Trophoblast cell (in vitro differentiated cells and primary cell): ENCODE measurements at regions not wholly inside any gene's neighbourhood (a gene's known extent, or its start where the extent isn't known, plus 50 kb on each side); places are given as distances from the start of the nearest gene placed in this dataset.

Experiments
- DNase-seq, 2 donors: peaks; one replicate each; pipeline ENCODE4 v3.0.0-alpha.2; 2016
- H2AFZ ChIP-seq: 2 replicates; pipeline ENCODE4 v1.6.1; 2013; ENCODE audit warnings: low read length, moderate library complexity, mild to moderate bottlenecking; ENCODE audit not compliant: insufficient read depth, poor library complexity
- H2AK5ac ChIP-seq: 2 replicates; pipeline ENCODE4 v1.6.1; 2013; ENCODE audit warnings: mild to moderate bottlenecking, low read length
- H2BK120ac ChIP-seq: 2 replicates; pipeline ENCODE4 v1.6.1; 2013; ENCODE audit warnings: low read length, mild to moderate bottlenecking, moderate library complexity; ENCODE audit not compliant: insufficient read depth, poor library complexity
- H2BK12ac ChIP-seq: 2 replicates; pipeline ENCODE4 v1.6.1; 2013; ENCODE audit warnings: mild to moderate bottlenecking, low read length, moderate library complexity
- H2BK5ac ChIP-seq: 2 replicates; pipeline ENCODE4 v1.6.1; 2013; ENCODE audit warnings: low read length, low read depth, moderate library complexity, mild to moderate bottlenecking; ENCODE audit not compliant: poor library complexity
- H3K14ac ChIP-seq: 2 replicates; pipeline ENCODE4 v1.6.1; 2013; ENCODE audit warnings: mild to moderate bottlenecking, low read length
- H3K18ac ChIP-seq: 2 replicates; pipeline ENCODE4 v1.6.1; 2013; ENCODE audit warnings: mild to moderate bottlenecking, low read length
- H3K23ac ChIP-seq: 2 replicates; pipeline ENCODE4 v1.6.1; 2013; ENCODE audit warnings: low read length
- H3K27ac ChIP-seq: 2 replicates; pipeline ENCODE4 v1.5.1; 2013; ENCODE audit warnings: low read depth, mild to moderate bottlenecking, inconsistent platforms, low read length, moderate library complexity
- H3K27me3 ChIP-seq: 2 replicates; pipeline ENCODE4 v1.6.1; 2013; ENCODE audit warnings: inconsistent platforms, mild to moderate bottlenecking, low read length, moderate library complexity; ENCODE audit not compliant: insufficient read depth
- H3K36me3 ChIP-seq, 2 experiments: 1 replicate in 1 of 2; 2 replicates in 1 of 2; pipeline ENCODE4 v1.6.1; 2013; ENCODE audit warnings: low read length in 2 of 2, mild to moderate bottlenecking in 2 of 2, moderate library complexity in 1 of 2; ENCODE audit not compliant: insufficient read depth in 2 of 2, control insufficient read depth in 1 of 2
- H3K4ac ChIP-seq: 2 replicates; pipeline ENCODE4 v1.6.1; 2013; ENCODE audit warnings: low read depth, mild to moderate bottlenecking, low read length, moderate library complexity
- H3K4me1 ChIP-seq, 2 experiments: 1 replicate in 1 of 2; 2 replicates in 1 of 2; pipeline ENCODE4 v1.6.1; 2013; ENCODE audit warnings: low read length in 2 of 2, mild to moderate bottlenecking in 2 of 2, moderate library complexity in 1 of 2; ENCODE audit not compliant: insufficient read depth in 2 of 2, control insufficient read depth in 1 of 2
- H3K4me2 ChIP-seq: 2 replicates; pipeline ENCODE4 v1.6.1; 2013; ENCODE audit warnings: inconsistent platforms, mild to moderate bottlenecking, low read length, moderate library complexity
- H3K4me3 ChIP-seq: 2 replicates; pipeline ENCODE4 v1.5.1; 2013; ENCODE audit warnings: mild to moderate bottlenecking, low read depth, low read length, inconsistent platforms
- H3K79me1 ChIP-seq: one replicate; pipeline ENCODE4 v1.6.1; 2013; ENCODE audit warnings: low read length
- H3K79me2 ChIP-seq: 2 replicates; pipeline ENCODE4 v1.6.1; 2013; ENCODE audit warnings: low read length, mild to moderate bottlenecking; ENCODE audit not compliant: control insufficient read depth, insufficient read depth, poor library complexity
- H3K9ac ChIP-seq: 2 replicates; pipeline ENCODE4 v1.6.1; 2013; ENCODE audit warnings: mild to moderate bottlenecking, low read length
- H3K9me3 ChIP-seq: 2 replicates; pipeline ENCODE4 v1.6.1; 2013; ENCODE audit warnings: low read depth, mild to moderate bottlenecking, control low read depth, inconsistent platforms, low read length; ENCODE audit not compliant: insufficient read depth
- H4K12ac ChIP-seq: 2 replicates; pipeline ENCODE4 v1.6.1; 2013; ENCODE audit warnings: low read depth, mild to moderate bottlenecking, low read length, moderate library complexity
- H4K8ac ChIP-seq: 2 replicates; pipeline ENCODE4 v1.6.1; 2013; ENCODE audit warnings: low read depth, mild to moderate bottlenecking, low read length, moderate library complexity
- H4K91ac ChIP-seq: one replicate; pipeline ENCODE4 v1.6.1; 2013; ENCODE audit warnings: low read depth, mild to moderate bottlenecking, low read length, moderate library complexity
- WGBS: extraction: QIAGEN DNeasy Blood & Tissue Kit; methylation state at CpG from one replicate; pipeline ENCODE4 v1.1.7; 2013; ENCODE audit warnings: missing lambda C conversion rate; ENCODE audit not compliant: insufficient read length, insufficient coverage; ENCODE audit errors: extremely low coverage; 5-methylcytosine and 5-hydroxymethylcytosine counted together

GRCh38 chr10:7025296-7025695 is 385.5 kb downstream of the SFMBT2 start:
- Histone ChIP-seq H3K36me3 (no peaks in the 10 kb centered on the region), H3K4me2 (no peak overlapping the region), H3K4me1 (no peaks in the 10 kb centered on the region), H4K8ac (no peak overlapping the region), H2BK120ac (no peak overlapping the region), H3K79me1 (no peaks in the 10 kb centered on the region), H3K27ac (no peak overlapping the region), H3K4me3 (no peak overlapping the region), H3K14ac (no peak overlapping the region), H2BK5ac (no peak overlapping the region), H3K9ac (no peak overlapping the region), H3K18ac (no peak overlapping the region), H3K4ac (no peak overlapping the region), H3K9me3 (no peaks in the 10 kb centered on the region), H4K91ac (no peak overlapping the region), H2AK5ac (no peak overlapping the region), H3K23ac (no peak overlapping the region), H2AFZ (no peak overlapping the region), H3K79me2 (no peaks in the 10 kb centered on the region), H4K12ac (no peak overlapping the region), H2BK12ac (no peak overlapping the region), H3K27me3 (no peaks in the 10 kb centered on the region)
- no peak for DNase-seq
- no CpG with 5 or more reads among the region's 2 CpGs for WGBS

- Histone ChIP-seq H3K4me2 (no peak overlapping the region), H4K8ac (no peak overlapping the region), H3K36me3 (no peaks in the 10 kb centered on the region), H3K27ac (no peak overlapping the region), H3K79me1 (no peaks in the 10 kb centered on the region), H2BK12ac (no peak overlapping the region), H3K14ac (no peak overlapping the region), H3K4ac (no peak overlapping the region), H2AK5ac (no peak overlapping the region), H2BK5ac (no peak overlapping the region), H3K27me3 (no peaks in the 10 kb centered on the region), H3K18ac (no peak overlapping the region), H3K4me3 (no peak overlapping the region), H4K91ac (no peak overlapping the region), H3K4me1 (no peaks in the 10 kb centered on the region), H2BK120ac (no peak overlapping the region), H4K12ac (no peak overlapping the region), H3K79me2 (no peaks in the 10 kb centered on the region), H3K9ac (no peak overlapping the region), H3K9me3 (peaks cover 1% of the 10 kb centered on the region), H2AFZ (no peak overlapping the region), H3K23ac (no peak overlapping the region)
- no peak for DNase-seq
- WGBS, result no CpG with 5 or more reads among the region's 5 CpGs
Observed at GRCh38 chr10:7015457-7015856, 395.4 kb downstream of the SFMBT2 start.

- Histone ChIP-seq H4K12ac (no peak overlapping the region), H3K27me3 (no peaks in the 10 kb centered on the region), H3K23ac (no peak overlapping the region), H2BK12ac (no peak overlapping the region), H2BK5ac (no peak overlapping the region), H3K4me2 (no peak overlapping the region), H3K27ac (no peak overlapping the region), H3K4me1 (no peaks in the 10 kb centered on the region), H3K36me3 (no peaks in the 10 kb centered on the region), H3K4ac (no peak overlapping the region), H4K91ac (no peak overlapping the region), H3K14ac (no peak overlapping the region), H3K79me2 (no peaks in the 10 kb centered on the region), H4K8ac (no peak overlapping the region), H3K4me3 (no peak overlapping the region), H3K79me1 (no peaks in the 10 kb centered on the region), H2BK120ac (no peak overlapping the region), H3K18ac (no peak overlapping the region), H3K9ac (no peak overlapping the region), H3K9me3 (peaks cover 1% of the 10 kb centered on the region), H2AFZ (no peak overlapping the region), H2AK5ac (no peak overlapping the region)
- DNase-seq, result no peak
- WGBS, result no CpG with 5 or more reads among the region's 4 CpGs
Observed at GRCh38 chr10:7014721-7015120, 396.1 kb downstream of the SFMBT2 start.

GRCh38 chr10:7011994-7012393 is 398.8 kb downstream of the SFMBT2 start:
- peaks cover 1% of the 10 kb centered on the region for H3K9me3 ChIP-seq
- no peaks in the 10 kb centered on the region for H3K79me1 ChIP-seq
- H3K23ac ChIP-seq, result no peak overlapping the region
- H2BK5ac ChIP-seq, result no peak overlapping the region
- H2BK12ac ChIP-seq, result no peak overlapping the region
- H4K8ac ChIP-seq, result no peak overlapping the region
- H3K27me3 ChIP-seq, result no peaks in the 10 kb centered on the region
- no peak overlapping the region for H3K4me2 ChIP-seq
- H3K4ac ChIP-seq, result no peak overlapping the region
- no peak overlapping the region for H2AFZ ChIP-seq
- H3K14ac ChIP-seq, result no peak overlapping the region
- H2AK5ac ChIP-seq, result no peak overlapping the region
- DNase-seq, result no peak
- H3K18ac ChIP-seq, result no peak overlapping the region
- no peak overlapping the region for H4K12ac ChIP-seq
- H3K36me3 ChIP-seq, result no peaks in the 10 kb centered on the region
- no peak overlapping the region for H4K91ac ChIP-seq
- WGBS, result no CpG with 5 or more reads among the region's 2 CpGs
- no peaks in the 10 kb centered on the region for H3K79me2 ChIP-seq
- H3K9ac ChIP-seq, result no peak overlapping the region
- H2BK120ac ChIP-seq, result no peak overlapping the region
- H3K4me3 ChIP-seq, result no peak overlapping the region
- no peak overlapping the region for H3K27ac ChIP-seq
- no peaks in the 10 kb centered on the region for H3K4me1 ChIP-seq
